ENCODE measurements at regions not wholly inside any gene's neighbourhood (a gene's known extent, or its start where the extent isn't known, plus 50 kb on each side); places are given as distances from the start of the nearest gene placed in this dataset.

- TF ChIP-seq POLR2A (IDR thresholded peaks at IDR 0.05), result no peak
- TF ChIP-seq, protein P1, sequence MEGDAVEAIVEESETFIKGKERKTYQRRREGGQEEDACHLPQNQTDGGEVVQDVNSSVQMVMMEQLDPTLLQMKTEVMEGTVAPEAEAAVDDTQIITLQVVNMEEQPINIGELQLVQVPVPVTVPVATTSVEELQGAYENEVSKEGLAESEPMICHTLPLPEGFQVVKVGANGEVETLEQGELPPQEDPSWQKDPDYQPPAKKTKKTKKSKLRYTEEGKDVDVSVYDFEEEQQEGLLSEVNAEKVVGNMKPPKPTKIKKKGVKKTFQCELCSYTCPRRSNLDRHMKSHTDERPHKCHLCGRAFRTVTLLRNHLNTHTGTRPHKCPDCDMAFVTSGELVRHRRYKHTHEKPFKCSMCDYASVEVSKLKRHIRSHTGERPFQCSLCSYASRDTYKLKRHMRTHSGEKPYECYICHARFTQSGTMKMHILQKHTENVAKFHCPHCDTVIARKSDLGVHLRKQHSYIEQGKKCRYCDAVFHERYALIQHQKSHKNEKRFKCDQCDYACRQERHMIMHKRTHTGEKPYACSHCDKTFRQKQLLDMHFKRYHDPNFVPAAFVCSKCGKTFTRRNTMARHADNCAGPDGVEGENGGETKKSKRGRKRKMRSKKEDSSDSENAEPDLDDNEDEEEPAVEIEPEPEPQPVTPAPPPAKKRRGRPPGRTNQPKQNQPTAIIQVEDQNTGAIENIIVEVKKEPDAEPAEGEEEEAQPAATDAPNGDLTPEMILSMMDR (IDR thresholded peaks at IDR 0.05), result no peak
- ATAC-seq, result peak; percentile 34 to 68 (median 48)
- Histone ChIP-seq H3K4me3 (no peak overlapping the region), H3K9me3 (no peaks in the 10 kb centered on the region), H3K27me3 (no peaks in the 10 kb centered on the region), H3K4me1 (peaks cover 0 to 24% (median 8%) of the 10 kb centered on the region in 4 donors), H3K36me3 (no peaks in the 10 kb centered on the region), H3K27ac (peak overlapping the region in 1 of 3 donors; percentile 27)
- intact Hi-C loops (cut with DNase I), result no loop called here
- 28% methylated on average over 1 of the region's 1 CpG for WGBS (ENCODE audit: insufficient coverage, low coverage, low lambda C conversion rate, missing lambda C conversion rate)
- no peak for DNase-seq
These were observed 118.3 kb upstream of the NEDD4L start for GRCh38 chr18:57925706-57926105.

GRCh38 chr18:57923611-57924010 lies 120.4 kb upstream of the NEDD4L start:
- WGBS (ENCODE audit: insufficient coverage, low coverage, low lambda C conversion rate, missing lambda C conversion rate), result 47% methylated on average over 3 of the region's 5 CpGs
- intact Hi-C loops (cut with DNase I), result no loop called here
- TF ChIP-seq, protein P1 (IDR thresholded peaks at IDR 0.05), result no peak
- TF ChIP-seq POLR2A (IDR thresholded peaks at IDR 0.05), result no peak
- Histone ChIP-seq H3K4me3 (no peak overlapping the region), H3K4me1 (peaks cover 0 to 19% (median 8%) of the 10 kb centered on the region in 4 donors), H3K36me3 (no peaks in the 10 kb centered on the region), H3K27me3 (no peaks in the 10 kb centered on the region), H3K9me3 (no peaks in the 10 kb centered on the region), H3K27ac (no peak overlapping the region)
- no peak for ATAC-seq
- DNase-seq, result no peak

GRCh38 chr18:57922885-57923284 lies 119.8 kb upstream of the ATP8B1 start:
- 79% methylated on average over 3 of the region's 3 CpGs for WGBS (ENCODE audit: insufficient coverage, low coverage, low lambda C conversion rate, missing lambda C conversion rate)
- Histone ChIP-seq H3K4me1 (peaks cover 0 to 17% (median 8%) of the 10 kb centered on the region in 4 donors), H3K27ac (no peak overlapping the region), H3K9me3 (no peaks in the 10 kb centered on the region), H3K4me3 (no peak overlapping the region), H3K36me3 (no peaks in the 10 kb centered on the region), H3K27me3 (no peaks in the 10 kb centered on the region)
- ATAC-seq, result no peak
- intact Hi-C loops (cut with DNase I), result no loop called here
- no peak for DNase-seq
- TF ChIP-seq, protein P1 (IDR thresholded peaks at IDR 0.05), result no peak
- TF ChIP-seq POLR2A (IDR thresholded peaks at IDR 0.05), result no peak

DNA sequence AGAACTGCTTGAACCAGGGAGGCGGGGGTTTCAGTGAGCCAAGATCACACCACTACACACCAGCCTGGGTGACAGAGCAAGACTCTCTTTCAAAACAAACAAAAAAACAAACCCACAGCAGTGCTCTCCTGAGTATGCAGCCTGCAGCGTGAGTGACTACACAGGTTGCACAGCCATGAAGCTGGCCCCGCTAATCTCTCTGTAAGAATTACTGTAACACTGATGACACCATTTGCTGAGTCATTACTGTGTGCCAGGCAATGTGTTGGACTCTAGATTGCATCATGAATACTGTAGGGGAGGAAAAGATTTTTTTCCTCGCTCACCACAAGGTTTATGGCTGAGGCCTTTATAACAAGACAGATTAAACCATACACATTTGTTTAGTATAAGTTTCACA lies 118.6 kb upstream of the ATP8B1 start:
- Histone ChIP-seq H3K27ac (no peak overlapping the region), H3K9me3 (no peaks in the 10 kb centered on the region), H3K27me3 (no peaks in the 10 kb centered on the region), H3K36me3 (no peaks in the 10 kb centered on the region), H3K4me3 (no peak overlapping the region), H3K4me1 (peaks cover 0 to 14% (median 4%) of the 10 kb centered on the region in 4 donors)
- DNase-seq (no peak), ATAC-seq (peak in 2 of 4 donors; percentile 9 to 66)
- 85% methylated on average over 3 of the region's 4 CpGs for WGBS (ENCODE audit: insufficient coverage, low coverage, low lambda C conversion rate, missing lambda C conversion rate)
- intact Hi-C loops (cut with DNase I), result no loop called here
- TF ChIP-seq, protein P1 (IDR thresholded peaks at IDR 0.05), result no peak
- no peak for TF ChIP-seq POLR2A (IDR thresholded peaks at IDR 0.05)

GRCh38 chr18:57920036-57920435 lies 116.9 kb upstream of the ATP8B1 start:
- WGBS (ENCODE audit: insufficient coverage, low coverage, low lambda C conversion rate, missing lambda C conversion rate), result 78% methylated on average over 1 of the region's 1 CpG
- H3K36me3 ChIP-seq, result no peaks in the 10 kb centered on the region
- TF ChIP-seq POLR2A (IDR thresholded peaks at IDR 0.05), result no peak
- TF ChIP-seq, protein P1 (IDR thresholded peaks at IDR 0.05), result no peak

More at GRCh38 chr18:57920036-57920435, 116.9 kb upstream of the ATP8B1 start:
- intact Hi-C loops (cut with DNase I), result no loop called here
- Histone ChIP-seq H3K4me3 (no peak overlapping the region), H3K9me3 (no peaks in the 10 kb centered on the region), H3K4me1 (no peaks in the 10 kb centered on the region), H3K27me3 (no peaks in the 10 kb centered on the region), H3K27ac (no peak overlapping the region)
- no peak for ATAC-seq
- no peak for DNase-seq
